DMS153 treated with DMSO at 0.1 percent for 48 hours (cell line): ENCODE measurements at regions not wholly inside any gene's neighbourhood (a gene's known extent, or its start where the extent isn't known, plus 50 kb on each side); places are given as distances from the start of the nearest gene placed in this dataset.

Experiments
- DNase-seq: peaks from one replicate; lab custom pipeline; 2025; ENCODE audit not compliant: unreplicated experiment; lab: John Stamatoyannopoulos, UW

DNA sequence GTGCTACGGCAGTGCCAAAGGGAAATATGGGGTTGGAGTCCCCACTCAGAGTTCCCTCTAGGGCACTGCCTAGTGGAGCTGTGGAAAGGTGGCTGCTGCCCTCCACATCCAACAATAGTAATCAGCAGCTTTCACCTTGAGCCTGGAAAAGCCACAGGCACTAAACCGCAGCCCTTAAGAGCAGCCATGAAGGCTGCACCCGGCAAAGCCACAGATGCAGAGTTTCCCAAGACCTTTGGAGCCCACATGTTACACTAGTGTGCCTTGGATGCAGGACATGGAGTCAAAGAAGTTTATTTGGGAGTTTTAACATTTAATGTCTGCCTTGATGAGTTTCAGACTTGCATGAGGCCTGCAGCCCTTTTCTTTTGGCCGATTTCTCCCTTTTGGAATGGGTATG is 91.4 kb upstream of the HSF2 start:
- DNase-seq: no peak

DNA sequence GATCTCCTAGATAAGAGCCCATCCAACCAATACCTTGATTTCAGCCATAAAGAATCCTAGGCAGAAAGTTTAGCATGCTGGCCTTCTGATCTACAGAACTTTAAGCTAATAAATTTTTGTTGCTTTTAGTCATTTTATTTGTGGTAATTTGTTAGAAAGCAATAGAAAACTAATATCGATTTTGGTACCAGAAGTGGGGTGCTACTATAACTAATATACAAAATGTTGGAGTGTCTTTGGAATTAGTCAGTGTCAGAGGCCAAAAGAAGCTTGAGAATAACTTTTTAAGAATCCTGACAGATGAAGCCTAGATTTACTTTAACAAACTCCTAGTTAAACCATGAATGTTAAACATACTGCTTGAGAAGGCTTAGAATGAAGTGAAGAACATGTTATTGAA is 83.6 kb upstream of the HSF2 start:
- DNase-seq: no peak

- DNase-seq: peak; percentile 22
Measured at GRCh38 chr6:122322824-122323223, 76.6 kb upstream of the HSF2 start.

DNA sequence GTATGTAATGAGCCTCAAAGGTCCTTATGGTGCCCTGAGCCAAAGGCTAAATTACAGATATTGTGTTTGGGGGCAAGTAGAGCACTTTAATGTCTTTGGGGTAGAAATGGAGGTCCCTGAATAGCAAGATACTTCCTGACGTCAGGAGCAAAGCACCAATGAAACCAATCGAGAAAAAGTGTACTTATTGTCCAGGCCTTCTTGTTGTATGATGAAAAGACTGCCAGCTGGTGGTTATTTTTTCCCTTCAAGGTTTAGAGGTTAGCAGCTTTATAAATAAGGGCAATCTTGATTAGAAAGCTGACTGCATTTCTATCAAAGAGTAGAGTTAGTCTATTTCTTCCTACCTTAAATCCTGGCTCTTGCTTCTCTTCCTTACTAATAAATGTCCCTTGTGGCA is 76.1 kb upstream of the HSF2 start:
- no peak for DNase-seq

GRCh38 chr6:122330315-122330714 is 69.1 kb upstream of the HSF2 start:
- DNase-seq: no peak

- DNase-seq: no peak
Measured at GRCh38 chr6:122337645-122338044, 61.8 kb upstream of the HSF2 start.

DNA sequence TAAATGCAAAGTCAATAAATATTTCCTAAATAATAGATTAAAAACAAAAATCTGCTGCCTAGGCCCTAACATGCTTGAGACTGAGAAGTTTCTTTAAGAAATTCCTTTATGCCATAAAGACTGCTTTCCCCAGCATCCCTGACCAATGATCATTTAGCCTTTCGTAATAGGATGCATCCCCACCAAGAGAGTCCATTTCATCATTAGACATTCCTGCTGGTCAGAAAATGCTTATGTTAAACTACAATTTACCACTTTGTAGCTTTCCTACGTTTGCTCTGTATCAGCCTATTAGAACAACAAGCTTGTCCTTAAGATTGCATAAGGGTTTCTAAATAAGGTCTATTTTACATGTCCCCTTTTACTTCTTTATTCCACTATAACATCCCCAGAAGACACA is 59.8 kb upstream of the HSF2 start:
- DNase-seq: no peak

DNA sequence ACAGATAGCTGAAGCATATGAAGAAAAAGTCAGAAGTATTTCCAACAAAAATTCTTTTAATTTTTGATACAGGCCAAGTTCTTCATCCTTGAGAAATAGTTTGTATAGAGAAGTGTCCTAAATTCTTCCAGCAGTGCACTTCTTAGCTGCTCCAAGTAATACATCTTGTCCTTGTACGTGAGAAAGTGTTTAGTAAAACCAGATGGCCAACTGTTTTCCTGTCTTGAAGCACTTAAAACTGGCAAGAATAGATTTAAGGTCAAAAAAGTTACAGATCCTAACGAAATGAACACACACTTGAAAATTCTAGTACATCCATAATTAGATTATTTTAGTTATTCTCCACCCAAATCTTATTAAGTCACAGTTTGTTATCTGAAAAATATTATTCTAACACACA is 52.2 kb upstream of the HSF2 start:
- no peak for DNase-seq

DNA sequence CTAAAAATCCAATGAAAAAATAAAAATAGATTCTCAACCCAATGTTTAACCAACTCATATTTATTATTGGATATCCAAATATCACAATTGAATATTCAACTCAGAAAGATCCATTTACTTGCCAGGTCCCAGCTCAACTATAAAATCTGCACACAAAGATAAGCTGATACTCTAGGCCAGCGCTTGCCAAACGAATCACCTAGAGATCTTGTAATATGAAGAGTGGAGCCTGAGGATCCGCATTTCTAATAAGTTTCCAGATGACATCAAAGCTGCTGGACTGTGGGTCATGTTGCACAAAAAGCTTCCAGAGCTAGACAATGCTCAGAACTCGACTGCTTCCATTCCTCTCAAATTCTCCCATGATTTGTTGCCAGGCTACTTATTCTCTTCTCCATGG is 51.7 kb upstream of the HSF2 start:
- no peak for DNase-seq
